Lower leg skin (tissue), 4 donors: ENCODE measurements at regions not wholly inside any gene's neighbourhood (a gene's known extent, or its start where the extent isn't known, plus 50 kb on each side); places are given as distances from the start of the nearest gene placed in this dataset.

Source experiments
- DNase-seq, 2 donors: peaks; one replicate each; pipeline ENCODE4 v3.0.0-alpha.2; 2019; ENCODE audit warnings: low spot score in 2 of 2
- H3K4me3 ChIP-seq: fragments of 200-600 bp; sonication (generic); 2 replicates; pipeline ENCODE4 v1.5.1; 2017; ENCODE audit warnings: mild to moderate bottlenecking, low read depth; ENCODE audit not compliant: poor library complexity, severe bottlenecking
- POLR2A ChIP-seq, 2 donors: fragments of 450-650 bp; IDR thresholded peaks; one replicate each; pipeline ENCODE4 v1.6.1; 2016 to 2017; ENCODE audit warnings: antibody characterized with exemption in 2 of 2, mild to moderate bottlenecking in 1 of 2, moderate library complexity in 1 of 2
- WGBS, 2 donors: methylation state at CpG; one replicate each; pipeline ENCODE4 v1.1.5; 2018; 5-methylcytosine and 5-hydroxymethylcytosine counted together
- intact Hi-C: fragments of 100-400 bp; cut with DNase I; formaldehyde crosslinking; loops from one replicate; pipeline ENCODE4 v1.15.0; 2023; ENCODE audit warnings: low total_unique reads
- TF ChIP-seq, protein P1 (sequence below), 3 donors: fragments of 450-650 bp; IDR thresholded peaks; one replicate each; pipeline ENCODE4 v1.5.1; 2016; ENCODE audit warnings: antibody characterized with exemption in 3 of 3, mild to moderate bottlenecking in 3 of 3, moderate library complexity in 2 of 3

DNA sequence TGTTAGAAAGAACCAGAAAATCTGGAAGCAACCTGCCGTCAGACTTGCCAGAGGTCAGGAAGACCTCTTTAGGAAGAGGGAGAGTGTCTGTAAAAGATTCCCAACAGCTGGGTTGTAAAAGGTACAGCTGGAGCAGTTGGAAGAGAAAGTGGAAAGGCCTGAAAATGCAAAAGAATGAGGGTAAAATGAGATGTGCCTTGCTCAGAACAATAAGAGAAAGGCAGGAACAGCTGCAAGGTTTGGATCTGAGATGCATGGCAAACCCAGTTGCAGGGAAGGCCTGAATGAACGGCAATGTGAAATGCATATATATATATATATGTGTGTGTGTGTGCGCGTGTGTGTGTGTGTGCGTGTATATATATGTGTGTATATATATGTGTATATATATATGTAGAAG, 88.1 kb downstream of the ZIC1 start:
- 71 to 86% methylated on average over 5 of the region's 5 CpGs for WGBS, 2 donors
- DNase-seq, result no peak
- TF ChIP-seq POLR2A (IDR thresholded peaks at IDR 0.05), result no peak
- TF ChIP-seq, protein P1, sequence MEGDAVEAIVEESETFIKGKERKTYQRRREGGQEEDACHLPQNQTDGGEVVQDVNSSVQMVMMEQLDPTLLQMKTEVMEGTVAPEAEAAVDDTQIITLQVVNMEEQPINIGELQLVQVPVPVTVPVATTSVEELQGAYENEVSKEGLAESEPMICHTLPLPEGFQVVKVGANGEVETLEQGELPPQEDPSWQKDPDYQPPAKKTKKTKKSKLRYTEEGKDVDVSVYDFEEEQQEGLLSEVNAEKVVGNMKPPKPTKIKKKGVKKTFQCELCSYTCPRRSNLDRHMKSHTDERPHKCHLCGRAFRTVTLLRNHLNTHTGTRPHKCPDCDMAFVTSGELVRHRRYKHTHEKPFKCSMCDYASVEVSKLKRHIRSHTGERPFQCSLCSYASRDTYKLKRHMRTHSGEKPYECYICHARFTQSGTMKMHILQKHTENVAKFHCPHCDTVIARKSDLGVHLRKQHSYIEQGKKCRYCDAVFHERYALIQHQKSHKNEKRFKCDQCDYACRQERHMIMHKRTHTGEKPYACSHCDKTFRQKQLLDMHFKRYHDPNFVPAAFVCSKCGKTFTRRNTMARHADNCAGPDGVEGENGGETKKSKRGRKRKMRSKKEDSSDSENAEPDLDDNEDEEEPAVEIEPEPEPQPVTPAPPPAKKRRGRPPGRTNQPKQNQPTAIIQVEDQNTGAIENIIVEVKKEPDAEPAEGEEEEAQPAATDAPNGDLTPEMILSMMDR (IDR thresholded peaks at IDR 0.05), result no peak
- intact Hi-C loops, result no loop called here
- H3K4me3 ChIP-seq, result no peak overlapping the region

DNA sequence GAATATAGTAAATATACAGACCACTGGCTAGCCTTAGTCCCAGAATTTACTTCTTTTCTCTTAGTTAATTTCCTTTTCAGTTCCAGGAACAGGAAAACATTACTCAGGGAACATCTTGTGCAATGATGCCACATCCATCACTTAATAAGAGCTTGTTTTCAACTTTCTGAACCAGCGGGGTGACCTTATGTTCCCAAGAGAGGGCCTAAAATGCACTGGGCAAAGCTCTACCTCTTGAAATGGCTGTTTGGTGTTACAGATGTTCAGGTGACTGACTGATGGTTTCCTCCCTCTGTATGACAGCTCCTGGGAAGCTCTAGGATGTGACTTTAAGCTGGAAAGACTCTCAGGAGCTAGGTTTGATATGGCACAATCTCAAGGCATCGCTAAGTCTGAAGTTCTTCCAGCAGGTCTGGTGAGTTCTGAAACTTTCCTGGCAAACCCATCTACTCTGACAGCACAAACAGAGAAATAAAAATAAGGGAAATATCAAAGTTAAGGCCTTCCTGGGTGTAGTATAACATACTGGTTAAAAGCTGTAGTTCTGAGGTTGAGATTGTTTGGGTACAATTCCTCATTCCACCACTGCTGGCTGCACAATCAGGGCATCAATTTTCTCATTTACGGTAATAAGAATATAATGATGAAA, 98.6 kb downstream of the ZIC1 start:
- 77 to 82% methylated on average over 3 of the region's 3 CpGs for WGBS, 2 donors
- intact Hi-C loops, result no loop called here

DNA sequence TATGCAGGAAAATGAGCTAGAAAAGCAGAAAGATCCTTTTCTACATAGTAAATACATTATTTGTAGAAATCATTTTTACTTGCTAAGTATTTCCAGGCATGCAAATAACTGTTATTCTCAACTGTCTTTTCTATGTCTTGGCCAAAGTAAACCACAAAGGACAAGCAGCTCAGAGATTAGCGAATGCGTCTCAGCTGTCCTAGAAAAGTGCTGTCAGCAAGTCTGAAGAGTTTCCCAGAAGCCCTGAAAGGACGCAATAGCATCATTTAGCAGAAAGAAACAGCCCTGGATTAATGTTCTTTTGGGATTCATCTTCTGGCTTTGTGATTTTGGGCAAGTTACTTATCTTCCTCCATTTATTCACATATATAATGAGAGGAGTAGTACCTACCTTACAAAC, 100.3 kb downstream of the ZIC1 start:
- intact Hi-C loops, result no loop called here
- TF ChIP-seq, protein P1 (IDR thresholded peaks at IDR 0.05), result no peak
- TF ChIP-seq POLR2A (IDR thresholded peaks at IDR 0.05), result no peak
- H3K4me3 ChIP-seq, result no peak overlapping the region
- 70 to 71% methylated on average over 3 of the region's 3 CpGs for WGBS, 2 donors
- DNase-seq, result no peak

More for the DNA sequence above, 98.6 kb downstream of the ZIC1 start:
- DNase-seq, result peak in 1 of 2 donors; percentile 38
- H3K4me3 ChIP-seq, result no peak overlapping the region
- no peak for TF ChIP-seq POLR2A (IDR thresholded peaks at IDR 0.05)
- TF ChIP-seq, protein P1 (IDR thresholded peaks at IDR 0.05), result no peak

DNA sequence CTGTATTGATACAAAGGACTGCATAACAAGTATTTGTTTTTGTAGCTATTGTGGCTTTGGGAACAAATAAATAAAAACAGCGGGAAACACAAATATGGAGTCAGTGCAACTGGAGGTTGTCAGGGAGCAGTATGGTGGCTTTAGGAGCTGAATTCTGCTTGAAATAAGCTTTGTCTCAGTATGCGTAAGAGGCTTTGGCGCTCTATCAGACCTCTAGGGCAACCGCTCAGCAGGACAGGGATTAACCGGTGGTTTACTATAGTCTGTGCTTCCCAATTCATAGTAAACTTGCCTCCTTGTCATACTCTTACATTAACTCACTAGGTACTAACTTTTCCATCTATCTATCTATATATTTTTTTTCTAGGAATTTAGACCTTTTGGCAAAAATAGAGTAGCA, 104.6 kb downstream of the ZIC1 start:
- DNase-seq, result no peak
- intact Hi-C loops, result no loop called here
- TF ChIP-seq POLR2A (IDR thresholded peaks at IDR 0.05), result no peak
- TF ChIP-seq, protein P1 (IDR thresholded peaks at IDR 0.05), result no peak
- H3K4me3 ChIP-seq, result no peak overlapping the region
- 77 to 82% methylated on average over 5 of the region's 5 CpGs for WGBS, 2 donors

DNA sequence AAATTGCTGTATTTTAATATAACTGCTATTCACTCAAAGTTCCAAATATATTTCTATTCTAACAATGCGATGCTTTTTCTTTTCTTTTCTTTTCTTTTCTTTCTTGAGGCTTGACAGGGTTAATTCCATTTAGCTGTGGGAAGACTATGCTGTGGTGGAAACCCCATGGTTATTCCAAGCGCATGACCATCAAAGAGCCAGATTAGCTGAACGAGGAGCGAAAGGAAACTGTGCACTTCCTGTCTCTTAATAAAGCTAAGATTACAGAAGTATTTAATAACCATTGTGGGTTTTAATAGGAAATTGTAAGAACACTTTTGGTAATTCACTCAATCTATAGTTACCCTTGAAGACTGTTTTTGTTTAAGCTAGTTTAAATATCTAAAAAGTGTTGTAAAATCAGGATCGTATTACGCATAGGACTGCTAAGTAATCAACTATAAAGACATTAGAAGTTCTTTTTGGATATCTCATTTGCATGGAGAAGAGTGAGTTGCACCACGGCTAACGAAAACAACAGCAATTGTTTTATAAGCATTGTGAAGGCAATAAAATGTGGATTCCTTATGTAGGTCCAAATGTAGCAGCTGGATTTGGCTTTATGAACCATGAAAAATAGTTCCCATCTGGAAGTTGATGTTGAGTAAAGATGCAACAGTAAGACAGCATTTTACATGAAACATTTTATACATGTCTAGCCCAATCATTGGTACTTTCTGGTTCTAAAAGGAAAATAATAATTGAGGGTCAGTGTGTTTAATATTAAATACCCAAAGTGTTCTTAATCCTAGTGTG, 105.4 kb downstream of the ZIC1 start:
- no peak for DNase-seq
- intact Hi-C loops, result no loop called here
- H3K4me3 ChIP-seq, result no peak overlapping the region
- 54 to 56% methylated on average over 8 of the region's 8 CpGs for WGBS, 2 donors
- TF ChIP-seq POLR2A (IDR thresholded peaks at IDR 0.05), result no peak

DNA sequence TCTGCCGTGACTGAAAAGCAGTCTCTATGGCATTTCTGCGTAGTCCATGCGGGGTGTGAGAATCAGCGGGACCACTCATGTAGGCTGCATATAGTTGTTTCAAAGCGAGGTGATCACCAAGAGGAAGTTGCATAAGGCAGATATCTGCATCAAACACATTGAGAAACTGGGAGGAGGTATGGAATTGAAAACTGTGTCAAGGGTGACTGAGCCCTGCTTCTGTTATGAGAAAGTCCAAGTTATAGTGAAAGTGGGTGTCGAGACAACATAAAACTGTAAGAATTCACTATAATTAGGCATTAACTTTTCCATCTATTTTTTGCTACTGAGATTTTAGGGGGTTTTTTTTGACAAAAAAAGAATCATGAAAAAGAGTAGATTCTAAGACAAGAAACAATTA, 109.3 kb downstream of the ZIC1 start:
- no peak for DNase-seq
- intact Hi-C loops, result no loop called here
- TF ChIP-seq, protein P1 (IDR thresholded peaks at IDR 0.05), result no peak
- no peak for TF ChIP-seq POLR2A (IDR thresholded peaks at IDR 0.05)
- WGBS, 2 donors, result 83 to 89% methylated on average over 6 of the region's 6 CpGs
- H3K4me3 ChIP-seq, result no peak overlapping the region
